GM12865 (cell line): ENCODE measurements at regions not wholly inside any gene's neighbourhood (a gene's known extent, or its start where the extent isn't known, plus 50 kb on each side); places are given as distances from the start of the nearest gene placed in this dataset.
"Not testable (repeated sequence)": the region's sequence is repeated elsewhere in the genome, so short reads cannot be mapped to it uniquely, and the experiment has no call there.

Source experiments
- DNase-seq: peaks from one replicate; pipeline ENCODE4 v3.0.0; 2010; ENCODE audit warnings: low read depth
- H3K4me3 ChIP-seq: 2 replicates; pipeline ENCODE4 v1.5.1; 2011; ENCODE audit warnings: mild to moderate bottlenecking, low read depth, low read length, control low read depth
- CTCF ChIP-seq: IDR thresholded peaks from 2 replicates; pipeline ENCODE4 v1.5.1; 2011; ENCODE audit warnings: low read length, control low read depth, low read depth, inconsistent platforms; ENCODE audit not compliant: insufficient read depth; ENCODE audit errors: missing control alignments

- no peak overlapping the region for H3K4me3 ChIP-seq
- TF ChIP-seq CTCF, result no peak
- no peak for DNase-seq
Measured at GRCh38 chr9:118652258-118652657, 717.0 kb downstream of the BRINP1 start.

- TF ChIP-seq CTCF, result no peak
- DNase-seq, result no peak
- H3K4me3 ChIP-seq, result no peak overlapping the region
Measured at GRCh38 chr9:118652912-118653311, 716.3 kb downstream of the BRINP1 start.

GRCh38 chr9:118659011-118659410, 710.2 kb downstream of the BRINP1 start:
- TF ChIP-seq CTCF, result no peak
- no peak overlapping the region for H3K4me3 ChIP-seq

GRCh38 chr9:118665226-118665919, 703.9 kb downstream of the BRINP1 start:
- no peak for TF ChIP-seq CTCF
- DNase-seq, result no peak
- no peak overlapping the region for H3K4me3 ChIP-seq

More at GRCh38 chr9:118659011-118659410, 710.2 kb downstream of the BRINP1 start:
- DNase-seq, result no peak

- no peak overlapping the region for H3K4me3 ChIP-seq
- no peak for TF ChIP-seq CTCF
- no peak for DNase-seq
Measured at GRCh38 chr9:118670011-118670953, 699.0 kb downstream of the BRINP1 start.

GRCh38 chr9:118674942-118675341, 694.3 kb downstream of the BRINP1 start:
- no peak overlapping the region for H3K4me3 ChIP-seq
- no peak for TF ChIP-seq CTCF
- no peak for DNase-seq

- DNase-seq, H3K4me3 ChIP-seq: not testable (repeated sequence)
Measured at GRCh38 chr9:118677936-118678653, 691.1 kb downstream of the BRINP1 start.
